GM19239 (cell line): ENCODE measurements at regions not wholly inside any gene's neighbourhood (a gene's known extent, or its start where the extent isn't known, plus 50 kb on each side); places are given as distances from the start of the nearest gene placed in this dataset.
A peak's percentile ranks its signal among the peaks of the same experiment; 100 is the strongest.

Source experiments
- DNase-seq: peaks from one replicate; pipeline ENCODE4 v3.0.0; 2011; ENCODE audit warnings: low spot score; ENCODE audit not compliant: insufficient read length
- FAIRE-seq: peaks from 2 replicates; lab custom pipeline; 2011; peaks lifted over from hg19 to GRCh38; lab: Jason Lieb, UNC

DNA sequence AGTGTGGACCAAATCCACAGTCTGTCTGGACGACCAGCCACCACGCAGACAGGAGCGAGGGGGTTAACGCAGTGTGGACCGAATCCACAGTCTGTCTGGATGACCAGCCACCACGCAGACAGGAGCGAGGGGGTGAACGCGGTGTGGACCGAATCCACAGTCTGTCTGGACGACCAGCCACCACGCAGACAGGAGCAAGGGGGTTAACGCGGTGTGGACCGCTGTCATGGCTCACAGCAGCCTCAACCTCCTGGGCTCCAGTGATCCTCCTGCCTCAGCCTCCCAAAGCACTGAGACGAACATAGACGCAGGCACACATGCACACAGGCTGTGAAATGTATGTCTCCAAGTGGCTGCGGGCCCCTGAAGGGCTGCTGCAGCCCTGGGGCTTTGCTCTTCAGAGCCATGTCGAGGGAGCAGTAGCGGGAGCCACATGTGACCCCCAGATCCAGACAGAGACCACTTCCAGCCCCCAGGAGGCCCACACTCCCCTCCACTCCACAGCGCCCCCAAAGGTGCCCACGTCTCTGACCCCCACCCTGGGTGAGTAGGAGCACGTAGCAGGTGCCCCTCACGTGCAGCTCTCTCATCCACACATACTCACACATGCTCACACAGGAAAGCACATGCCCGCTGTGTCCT is 98.1 kb downstream of the YTHDF1 start:
- no peak for DNase-seq
- FAIRE-seq, result no peak

DNA sequence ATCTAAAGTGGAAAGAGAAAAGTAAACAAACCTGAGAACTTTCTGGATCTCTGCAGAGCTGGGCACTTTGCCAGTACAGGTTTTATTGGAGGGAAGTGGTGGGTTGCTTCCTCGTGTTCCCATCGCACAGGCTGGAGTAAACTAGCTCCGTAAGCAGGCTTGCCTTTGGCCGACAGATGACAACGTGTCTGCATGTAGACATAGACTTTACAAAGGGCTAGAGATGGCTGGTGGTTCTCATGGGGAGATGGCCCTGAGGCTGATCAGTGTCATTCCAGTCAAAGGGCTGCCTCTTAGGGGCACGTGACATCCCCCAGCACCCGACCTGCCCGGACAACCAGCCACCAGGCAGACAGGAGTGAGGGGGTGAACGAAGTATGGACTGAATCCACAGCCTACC is 98.8 kb downstream of the YTHDF1 start:
- no peak for DNase-seq
- FAIRE-seq, result no peak

DNA sequence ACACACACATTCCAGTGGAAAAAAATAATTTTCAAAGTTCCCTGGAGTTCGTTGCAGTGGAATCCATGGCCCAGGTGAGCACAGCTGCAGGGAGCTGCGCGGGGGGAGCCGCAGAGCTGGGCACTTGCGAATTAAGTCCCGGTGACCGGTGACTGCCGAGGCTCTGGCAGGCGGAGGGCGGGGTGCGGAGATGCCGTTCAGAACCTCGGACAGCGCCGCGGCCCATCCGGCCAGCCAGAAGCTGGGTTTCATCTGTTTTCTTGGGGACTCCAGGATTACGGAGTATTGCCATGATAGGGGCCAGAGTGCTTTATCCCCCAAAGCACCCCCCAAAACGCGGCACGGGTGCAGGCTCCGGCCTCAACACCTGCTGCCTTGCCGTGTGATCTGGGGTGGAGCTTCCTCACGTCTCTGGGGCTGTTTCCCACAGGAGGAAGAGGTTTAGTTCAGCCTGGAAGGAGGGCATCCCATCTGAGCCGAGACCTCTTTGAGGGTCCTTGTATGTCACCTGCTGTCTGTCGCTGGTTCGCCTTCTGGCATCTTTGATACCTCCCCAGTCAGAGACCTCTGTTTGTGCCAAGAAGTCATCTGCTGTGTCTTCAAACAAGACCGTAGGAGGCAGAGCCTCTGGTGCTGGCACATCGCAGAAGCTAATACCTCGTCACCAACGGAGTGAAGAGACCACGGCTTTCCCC is 99.4 kb downstream of the YTHDF1 start:
- FAIRE-seq (no peak), DNase-seq (no peak)

DNA sequence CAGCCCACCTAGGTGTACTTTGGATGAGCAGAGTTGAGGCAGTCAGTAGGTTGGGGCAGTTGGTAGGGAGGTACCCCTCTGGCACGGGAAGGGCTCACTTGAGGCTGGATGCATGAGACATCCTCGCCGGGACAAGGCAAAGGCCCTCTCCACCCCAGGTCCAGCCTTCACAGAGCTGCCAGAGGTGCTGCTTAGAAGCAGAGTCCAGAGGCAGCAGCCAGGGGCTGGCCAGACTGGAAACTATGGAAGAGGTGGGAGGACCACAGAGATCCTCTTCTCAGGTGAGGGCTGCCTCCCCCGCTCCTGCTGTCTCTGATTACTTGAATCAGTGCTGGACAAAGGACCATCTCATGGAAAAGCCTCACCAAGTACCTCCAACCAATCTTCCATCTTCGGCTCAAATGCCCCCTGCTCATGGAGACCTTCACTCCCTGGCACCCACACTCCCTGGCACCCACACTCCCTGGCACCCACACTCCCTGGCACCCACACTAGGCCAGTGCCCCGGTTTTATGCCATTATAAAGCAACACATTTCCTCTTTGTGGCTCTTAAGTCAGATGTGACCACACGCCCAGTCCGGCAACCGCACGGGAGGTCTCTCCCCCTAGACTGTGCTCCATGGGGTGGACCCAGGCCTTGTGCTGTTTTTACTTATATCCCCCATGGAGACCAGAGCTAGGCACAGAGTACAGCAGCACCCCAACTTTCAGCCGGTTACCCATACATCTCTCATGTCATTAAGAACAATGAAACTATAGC is 100.1 kb downstream of the YTHDF1 start:
- FAIRE-seq (no peak), DNase-seq (no peak)

DNA sequence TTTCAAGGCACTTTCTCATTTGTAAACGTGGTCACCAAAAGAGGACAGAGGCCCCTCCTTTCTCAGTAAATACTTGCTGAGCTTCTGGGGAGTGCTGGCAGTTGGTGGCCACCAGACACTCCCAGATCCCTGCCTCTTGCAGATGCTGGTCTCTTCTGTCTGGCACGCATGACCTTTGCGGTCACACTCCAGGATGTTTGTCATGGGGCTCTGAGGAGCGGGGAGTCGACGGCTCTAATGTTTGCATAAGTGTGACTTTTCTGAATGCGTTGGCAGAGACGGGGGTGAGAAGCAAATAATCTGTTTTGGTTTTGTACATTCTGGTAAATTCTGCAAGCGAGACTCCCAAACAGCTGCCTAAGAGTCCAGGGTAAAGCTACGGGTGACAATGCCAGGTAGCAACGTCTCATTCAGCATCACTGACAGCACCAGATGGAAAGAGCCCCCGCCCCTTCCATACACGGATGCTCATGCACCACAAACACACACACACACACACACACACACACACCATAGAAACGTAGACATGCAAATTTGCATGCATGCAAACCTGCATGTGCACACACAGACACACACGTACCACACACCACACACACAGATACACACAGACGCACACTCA is 101.1 kb downstream of the YTHDF1 start:
- DNase-seq (no peak), FAIRE-seq (no peak)

DNA sequence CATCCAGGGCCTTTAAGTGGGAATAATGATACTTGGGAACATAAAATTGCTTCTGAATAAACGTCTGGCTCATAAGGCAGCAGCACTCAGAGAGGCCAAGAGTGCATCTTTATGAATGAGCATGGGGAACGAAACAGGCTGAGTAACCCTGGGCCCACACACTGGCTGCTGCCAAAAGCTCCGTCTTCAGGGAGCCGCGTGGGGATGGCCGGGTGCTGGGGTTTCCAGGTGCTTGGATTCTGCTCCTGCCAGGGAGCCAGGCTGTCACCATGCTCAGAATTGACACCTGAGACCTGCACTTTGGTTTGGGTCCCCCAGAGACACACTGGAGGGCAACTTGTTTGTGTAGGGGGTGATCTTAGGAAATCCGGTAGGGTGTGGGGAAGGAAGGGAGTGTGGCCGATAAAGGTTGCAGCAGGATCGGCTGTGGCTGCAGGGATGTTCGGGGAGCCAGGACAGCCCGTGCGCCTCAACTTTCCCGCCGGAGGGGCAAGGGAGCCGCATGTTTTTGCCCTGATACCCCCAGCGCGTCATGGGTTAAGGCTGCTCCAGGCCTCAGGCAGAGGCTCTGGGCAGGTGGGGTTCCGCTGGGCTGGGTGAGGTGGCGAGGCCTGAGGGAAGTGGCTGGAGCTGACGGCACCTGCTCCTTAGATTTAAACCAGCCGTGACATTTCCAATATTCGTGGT is 101.8 kb downstream of the YTHDF1 start:
- DNase-seq (no peak), FAIRE-seq (no peak)

DNA sequence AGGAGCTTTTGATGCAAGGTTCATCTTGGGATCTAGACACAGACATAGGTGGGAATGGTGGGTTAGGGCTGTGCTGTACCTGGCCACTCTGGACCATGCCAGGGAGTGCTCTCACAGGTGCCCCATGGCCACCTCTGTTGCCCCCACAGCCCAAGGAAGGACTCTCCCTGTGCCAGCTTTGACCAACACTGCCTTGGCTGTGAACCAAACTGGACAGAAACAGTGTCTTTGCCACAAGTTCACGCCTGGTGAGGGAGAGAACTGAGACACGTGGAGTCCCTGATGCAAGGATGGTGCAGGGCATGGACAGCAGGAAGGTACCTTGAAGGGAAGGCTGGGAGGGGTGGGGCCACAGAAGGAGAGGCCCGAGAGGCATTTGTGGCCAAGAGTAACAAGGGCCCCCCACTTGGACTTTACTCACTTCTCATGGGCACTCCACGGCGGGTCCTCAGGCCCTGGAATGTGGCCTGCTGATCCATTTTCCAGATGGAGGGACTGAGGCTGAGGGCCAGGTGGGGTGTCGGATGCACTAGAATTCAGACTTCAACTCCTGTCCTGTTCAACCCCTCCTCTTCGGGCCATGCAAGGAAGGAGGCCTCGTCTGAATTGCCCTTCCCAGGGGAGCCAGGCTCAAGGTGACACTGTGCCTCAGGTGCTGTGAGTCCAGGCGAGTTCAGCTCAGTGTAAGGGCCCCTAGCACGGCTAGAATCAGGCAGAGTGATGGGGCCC is 103.3 kb downstream of the YTHDF1 start:
- no peak for FAIRE-seq
- no peak for DNase-seq

DNA sequence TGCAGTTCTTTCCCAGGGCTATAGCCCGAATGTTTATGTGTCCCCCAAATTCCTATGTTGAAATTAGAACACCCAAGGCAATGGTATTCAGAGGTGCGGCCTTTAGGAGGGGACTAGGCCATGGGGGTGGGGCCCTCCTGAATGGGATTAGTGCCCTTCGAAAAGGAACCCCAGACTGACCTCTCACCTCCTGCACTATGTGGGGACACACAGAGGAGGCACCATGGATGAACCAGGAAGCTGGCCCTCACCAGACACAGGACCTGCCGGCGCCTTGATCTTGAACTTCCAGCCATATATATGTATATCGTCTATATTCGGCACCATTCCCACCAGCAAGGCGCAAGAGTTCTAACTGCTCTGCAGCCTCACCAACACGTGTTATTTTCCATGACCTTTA is 101.5 kb upstream of the BHLHE23 start:
- no peak for DNase-seq
- no peak for FAIRE-seq

DNA sequence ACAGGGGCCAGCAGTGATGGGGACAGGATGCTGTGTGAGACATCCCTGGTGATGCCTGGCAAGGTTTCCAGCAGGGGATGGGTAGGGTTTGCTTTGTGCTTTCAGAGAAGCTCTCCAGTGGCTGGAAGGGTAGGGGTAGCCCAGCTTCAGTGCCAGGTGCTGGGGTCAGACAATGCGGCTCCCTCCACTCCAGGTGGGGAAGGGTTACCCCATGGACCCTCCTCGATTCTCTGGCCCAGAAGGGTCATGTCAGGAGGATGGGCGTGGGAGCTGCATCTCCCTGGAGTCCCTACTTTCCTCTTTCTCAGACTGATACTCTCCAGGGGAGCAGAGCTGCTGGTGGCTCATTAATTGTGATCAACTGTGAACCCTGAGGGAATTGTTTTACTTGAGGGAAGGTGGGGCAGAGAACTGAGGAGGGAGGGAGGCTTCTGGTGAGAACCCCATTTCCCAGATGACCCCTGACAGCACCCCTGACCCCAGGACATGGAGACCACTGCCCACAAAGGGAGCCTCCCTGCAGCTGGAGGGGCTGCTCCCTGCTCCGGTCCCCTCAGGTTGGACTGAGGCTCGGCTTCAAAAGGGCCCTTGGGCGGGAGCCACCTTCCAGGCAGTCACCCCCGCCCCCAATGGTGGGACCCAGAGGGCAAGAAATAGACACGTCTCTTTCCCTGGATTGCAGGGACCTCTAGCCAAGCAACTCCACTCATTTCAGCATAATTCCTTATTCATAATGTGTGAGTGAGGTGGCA is 100.9 kb upstream of the BHLHE23 start:
- FAIRE-seq (no peak), DNase-seq (no peak)

DNA sequence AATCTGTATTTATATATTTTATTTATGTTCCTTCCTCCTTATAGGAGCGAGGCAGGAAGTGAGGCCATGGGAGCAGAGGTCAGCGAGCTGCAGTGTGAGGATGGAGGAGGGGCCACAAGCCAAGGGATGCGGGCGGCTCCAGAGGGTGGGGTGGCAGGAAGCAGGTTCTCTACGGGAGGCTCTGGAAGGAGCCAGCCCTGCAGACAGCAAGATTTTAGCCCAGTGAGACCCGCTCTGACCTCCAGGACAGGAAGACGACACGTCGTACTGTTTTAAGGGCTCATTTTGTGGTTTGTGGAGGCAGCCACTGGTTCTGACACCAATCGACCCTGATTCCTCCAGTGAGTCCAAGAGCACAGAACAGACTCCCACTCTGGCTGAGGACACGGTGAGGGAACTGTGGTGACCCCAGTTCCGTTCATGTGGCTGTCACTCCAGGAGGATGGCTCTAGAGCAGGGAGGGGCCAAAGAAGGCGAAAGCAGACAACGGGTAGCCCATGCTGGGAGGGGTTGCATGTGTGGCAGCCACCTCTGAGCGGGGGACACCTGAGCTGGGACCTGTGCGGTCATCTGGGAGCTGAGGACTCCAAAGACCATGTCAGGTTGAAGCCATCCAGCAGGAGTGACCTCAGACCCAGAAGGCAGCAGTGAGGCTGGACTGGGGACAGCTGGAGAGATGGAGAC is 100.1 kb upstream of the BHLHE23 start:
- DNase-seq (no peak), FAIRE-seq (no peak)

DNA sequence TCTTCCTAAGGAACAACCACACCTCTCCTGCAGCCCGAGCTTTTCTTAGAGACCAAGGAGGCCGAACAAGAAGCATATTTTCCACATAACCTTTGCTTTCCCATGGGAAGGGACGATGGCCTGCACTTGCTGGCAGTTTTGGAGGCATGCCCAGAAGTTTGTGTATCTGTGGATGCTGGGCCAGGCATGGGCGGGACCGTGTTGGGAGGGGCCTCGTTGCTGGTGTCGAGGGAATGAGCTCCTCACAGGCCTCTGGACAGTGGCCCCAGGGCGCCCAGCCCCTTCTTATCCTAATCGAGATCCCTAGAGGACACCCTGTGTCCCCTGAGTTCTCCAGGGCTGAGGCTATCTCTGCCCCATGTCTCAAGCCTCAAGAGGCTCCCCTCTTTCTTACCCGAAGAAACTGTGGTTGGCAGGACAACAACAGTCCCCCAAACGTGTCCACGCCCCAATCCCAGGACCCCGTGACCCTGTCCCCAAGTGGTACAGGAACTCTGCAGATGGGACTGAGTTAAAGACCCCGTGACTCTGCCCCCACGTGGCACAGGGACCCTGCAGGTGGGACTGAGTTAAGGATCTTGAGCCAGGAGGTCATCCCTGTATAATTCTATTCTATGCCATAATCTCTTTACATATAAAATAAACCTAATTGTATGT is 99.5 kb upstream of the BHLHE23 start:
- no peak for FAIRE-seq
- no peak for DNase-seq

DNA sequence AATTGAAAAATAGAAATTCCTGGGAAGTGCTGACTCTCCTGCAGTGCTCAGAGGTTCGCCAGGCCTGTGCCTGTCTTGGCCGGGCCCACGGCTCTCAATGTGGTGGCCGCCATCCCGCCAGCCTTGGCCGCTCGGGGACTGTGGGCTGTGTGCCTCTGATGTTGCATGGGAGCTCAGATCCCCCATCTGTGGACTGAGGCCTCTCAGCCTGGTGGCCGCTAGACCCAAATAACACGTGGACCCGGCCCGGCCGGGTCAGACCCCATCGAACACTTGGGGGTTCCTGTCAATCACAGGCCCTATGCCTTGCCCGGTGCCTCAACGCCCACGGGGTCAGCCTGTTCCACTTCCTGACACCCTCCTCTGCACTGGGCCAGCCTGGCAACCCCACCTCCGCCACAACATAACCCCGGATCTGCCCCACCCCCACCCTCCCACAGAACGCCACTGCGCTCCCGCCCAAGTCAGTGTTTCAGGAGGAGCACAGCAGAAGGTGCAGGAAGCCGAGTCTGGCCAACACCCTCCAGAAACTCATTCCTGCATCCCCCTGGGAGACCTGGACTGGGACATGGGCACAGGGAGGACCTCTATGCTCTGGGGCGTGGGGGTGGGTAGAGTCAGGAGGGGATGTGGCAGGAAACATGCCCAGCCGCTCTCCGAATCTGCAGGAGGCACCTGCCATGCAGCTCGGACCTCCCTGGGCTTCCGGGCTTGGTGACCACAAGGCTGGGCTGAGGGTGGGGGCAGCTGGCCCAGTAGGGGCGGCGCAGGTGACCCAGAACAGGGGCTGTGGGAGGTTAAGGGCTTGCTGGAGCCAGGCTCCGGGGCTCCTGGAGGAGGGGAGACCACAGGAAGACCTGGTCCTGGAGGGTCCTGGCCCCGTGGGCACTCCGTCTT is 98.7 kb upstream of the BHLHE23 start:
- DNase-seq (no peak), FAIRE-seq (no peak)

DNA sequence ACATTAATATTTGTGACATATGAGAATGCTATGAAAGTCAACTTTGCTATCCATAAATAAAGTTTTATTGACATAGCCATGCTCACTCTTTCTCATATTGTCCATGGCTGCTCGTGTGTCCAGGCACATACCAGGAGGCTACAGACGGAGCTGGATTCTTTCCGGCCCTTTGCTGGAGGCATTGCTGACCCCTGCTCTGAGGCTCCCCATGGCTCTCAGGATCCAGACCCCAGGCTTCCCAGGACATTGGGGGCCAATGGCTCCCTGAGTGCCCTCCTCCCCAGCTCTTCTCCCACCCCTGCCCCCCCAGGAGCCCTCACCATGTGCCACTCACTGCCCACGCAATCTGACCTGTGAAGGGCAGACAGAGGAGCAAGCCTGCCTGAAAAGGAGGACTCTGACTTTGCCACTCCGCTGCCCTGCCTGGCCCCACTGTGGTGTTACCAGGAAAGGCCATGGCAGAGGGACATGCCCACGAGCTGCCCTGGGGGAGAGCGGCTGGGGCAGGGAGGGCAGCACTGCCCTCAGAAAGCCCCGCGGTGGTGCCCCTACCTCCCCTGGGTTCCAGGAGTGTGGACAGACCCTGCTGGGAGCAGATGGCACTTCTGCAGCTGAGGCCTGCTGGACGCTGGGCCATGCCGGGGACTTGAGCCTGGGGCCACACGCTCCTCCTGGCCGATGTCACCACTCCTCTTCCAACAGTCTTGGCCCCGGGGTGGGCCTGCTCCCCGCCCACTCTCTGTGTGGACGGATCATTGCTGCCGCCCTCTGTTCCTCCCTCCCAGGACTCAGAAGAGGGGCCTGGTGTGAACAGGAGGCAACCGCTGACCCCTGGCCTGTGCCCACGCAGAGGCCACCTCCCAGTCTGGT is 97.8 kb upstream of the BHLHE23 start:
- FAIRE-seq, result no peak
- DNase-seq, result no peak

DNA sequence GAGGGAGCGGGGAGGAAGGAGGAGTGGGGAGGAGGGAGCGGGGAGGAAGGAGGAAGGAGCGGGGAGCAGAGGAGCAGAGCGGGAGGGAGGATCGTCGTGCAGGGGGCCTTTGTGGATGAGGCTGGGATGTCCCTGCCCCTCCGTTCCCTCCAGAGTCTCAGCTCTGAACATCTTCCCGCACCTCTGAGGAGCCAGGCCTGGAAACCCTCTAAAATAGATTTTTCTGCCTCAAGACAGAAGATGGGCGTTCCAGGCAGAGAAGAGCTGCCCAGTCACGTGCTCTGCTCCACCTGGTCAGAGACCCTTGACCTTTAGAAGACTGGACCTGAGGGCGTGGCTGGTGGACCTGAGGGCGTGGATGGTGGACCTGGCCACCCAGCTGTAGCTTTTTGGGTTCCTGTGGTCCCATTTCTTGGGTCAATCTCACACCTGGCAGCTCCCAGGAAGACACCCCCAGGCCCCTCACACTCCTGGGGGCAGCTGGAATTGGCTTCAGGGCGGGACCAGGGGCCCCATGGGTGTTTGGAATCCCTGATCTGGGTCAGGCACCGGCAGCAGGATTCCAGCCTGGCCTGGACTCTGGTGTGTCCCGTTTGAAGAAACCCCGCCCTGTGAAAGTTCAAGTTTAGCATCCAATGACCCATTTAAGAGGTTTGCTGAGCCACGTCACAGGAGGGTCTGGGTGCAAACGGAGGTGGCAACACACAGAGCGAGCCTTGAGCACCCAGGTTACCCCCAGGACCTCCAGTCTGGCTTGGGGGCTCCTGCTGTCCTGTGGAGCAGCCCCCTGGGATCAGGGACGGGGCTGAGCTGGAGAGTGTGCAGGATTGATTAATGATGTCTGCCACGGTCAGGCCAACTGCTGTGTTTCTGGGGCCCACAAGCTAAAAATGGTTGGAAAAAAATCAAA is 96.9 kb upstream of the BHLHE23 start:
- no peak for DNase-seq
- FAIRE-seq, result peak; percentile 64

DNA sequence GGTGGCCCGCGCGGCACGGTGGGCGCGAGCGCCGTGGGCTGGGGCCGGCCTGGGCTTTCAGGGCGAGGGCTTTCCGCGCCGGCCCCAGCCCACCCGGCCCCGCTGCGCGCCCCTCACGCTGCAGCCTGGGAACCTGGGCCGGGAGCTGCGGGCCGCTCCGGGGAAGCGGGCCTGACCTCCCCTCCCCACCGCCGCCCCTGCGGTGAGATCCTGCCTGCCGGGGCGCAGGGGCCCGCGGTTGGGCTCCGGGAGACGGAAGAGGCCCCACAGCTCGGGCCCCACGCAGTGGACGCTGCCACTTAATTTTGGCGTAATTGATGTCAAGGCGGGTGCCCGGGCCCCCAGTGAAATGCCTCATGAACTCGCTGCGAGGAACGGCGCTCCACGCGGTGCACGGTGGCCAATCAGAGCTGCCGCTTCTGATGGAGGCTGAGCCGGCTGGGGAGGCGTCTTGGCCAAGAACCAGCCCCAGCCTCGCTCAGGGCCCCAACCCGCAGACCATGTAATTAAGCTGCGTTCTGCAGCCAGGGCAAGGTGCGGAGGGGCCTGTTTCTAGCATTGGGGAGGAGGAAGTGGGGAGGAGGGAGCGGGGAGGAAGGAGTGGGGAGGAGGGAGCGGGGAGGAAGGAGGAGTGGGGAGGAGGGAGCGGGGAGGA is 96.1 kb upstream of the BHLHE23 start:
- FAIRE-seq, result peak; percentile 26
- DNase-seq, result peak; percentile 83
